HCT116 (cell line): ENCODE measurements at regions not wholly inside any gene's neighbourhood (a gene's known extent, or its start where the extent isn't known, plus 50 kb on each side); places are given as distances from the start of the nearest gene placed in this dataset.
"Not testable (repeated sequence)": the region's sequence is repeated elsewhere in the genome, so short reads cannot be mapped to it uniquely, and the experiment has no call there.

Experiments
- ATAC-seq: fragments of 200-7000 bp; cut with Tn5 transposase; 2 replicates; pipeline ENCODE4 v1.9.1; 2020; ENCODE audit warnings: mild to moderate bottlenecking, moderate library complexity
- BruUV-seq: library from RNA; stranded (reverse); fragments of 400-500 nt; replicated peaks from 2 replicates; lab custom pipeline; 2021; lab: Mats Ljungman, UMichigan
- CTCF ChIA-PET: fragments of 300-600 bp; sonication (Branson Sonifier 250); formaldehyde crosslinking; loops from one replicate; lab custom pipeline; 2021; ENCODE audit warnings: antibody characterized with exemption; lab: Charles Lee
- POLR2A ChIA-PET: fragments of 300-600, 350-600 bp; sonication (Branson Sonifier 250); formaldehyde crosslinking; loops from one replicate; lab custom pipeline; 2021; ENCODE audit warnings: antibody characterized with exemption; lab: Charles Lee
- RAD21 ChIA-PET, 2 experiments: fragments of 300-600 bp; sonication (Branson Sonifier 250); formaldehyde crosslinking; loops; one replicate each; lab custom pipeline; 2023; ENCODE audit warnings: low total read pairs in 2 of 2; ENCODE audit not compliant: uncharacterized antibody in 2 of 2, unreplicated experiment in 2 of 2, low non-redundant PET in 1 of 2; lab: Charles Lee
- DNase-seq: peaks from one replicate; pipeline ENCODE4 v3.0.0-alpha.2; 2010; ENCODE audit warnings: low read depth, low spot score
- H2AFZ ChIP-seq: fragments of 200-600 bp; shearing (Covaris generic), sonication (generic); 2 replicates; pipeline ENCODE4 v1.6.1; 2017; ENCODE audit warnings: low read depth, mixed run types, mixed read lengths, antibody characterized with exemption, low read length; ENCODE audit not compliant: poor library complexity, severe bottlenecking
- H3K27ac ChIP-seq: 2 replicates; pipeline ENCODE4 v1.5.1; 2012; ENCODE audit warnings: low read depth, low read length
- H3K27me3 ChIP-seq: fragments of 200-600 bp; sonication (generic); 2 replicates; pipeline ENCODE4 v1.6.1; 2016; ENCODE audit warnings: mixed run types, low read length, mixed read lengths; ENCODE audit not compliant: insufficient read depth
- H3K36me3 ChIP-seq, 2 experiments: fragments of 200-500 bp in 1 of 2; fragments of 200-600 bp in 1 of 2; sonication (Bioruptor generic) in 1 of 2; sonication (generic) in 1 of 2; 2 replicates each; pipeline versions ENCODE4 v1.5.1 to v1.6.1; 2014 to 2016; ENCODE audit warnings: low read length in 2 of 2, inconsistent platforms in 1 of 2, mixed read lengths in 1 of 2, mixed run types in 1 of 2; ENCODE audit not compliant: insufficient read depth in 2 of 2, control insufficient read depth in 1 of 2
- H3K4me1 ChIP-seq, 2 experiments: fragments of 200-600 bp in 1 of 2; sonication (generic) in 1 of 2; 2 replicates each; pipeline versions ENCODE4 v1.5.1 to v1.6.1; 2012 to 2017; ENCODE audit warnings: low read length in 2 of 2, inconsistent platforms in 1 of 2, mild to moderate bottlenecking in 1 of 2, mixed read lengths in 1 of 2, mixed run types in 1 of 2, moderate library complexity in 1 of 2; ENCODE audit not compliant: insufficient read depth in 2 of 2, control insufficient read depth in 1 of 2
- H3K4me2 ChIP-seq: fragments of 200-600 bp; sonication (generic); 2 replicates; pipeline ENCODE4 v1.6.1; 2017; ENCODE audit warnings: mixed run types, low read length, mixed read lengths
- H3K4me3 ChIP-seq, 2 experiments: fragments of 200-600 bp in 1 of 2; sonication (generic) in 1 of 2; replicated peaks in 1 of 2; 2 replicates each; pipeline ENCODE4 v1.5.1; 2011 to 2016; ENCODE audit warnings: low read length in 2 of 2, control low read depth in 1 of 2, low read depth in 1 of 2, mild to moderate bottlenecking in 1 of 2, mixed read lengths in 1 of 2, mixed run types in 1 of 2
- H3K79me2 ChIP-seq: fragments of 200-600 bp; sonication (generic); 2 replicates; pipeline ENCODE4 v1.6.1; 2017; ENCODE audit warnings: mild to moderate bottlenecking, mixed run types, low read length, moderate library complexity, mixed read lengths; ENCODE audit not compliant: insufficient read depth
- H3K9ac ChIP-seq: fragments of 200-600 bp; sonication (generic); 2 replicates; pipeline ENCODE4 v1.6.1; 2016; ENCODE audit warnings: low read length, mixed read lengths
- H3K9me2 ChIP-seq: fragments of 200-600 bp; sonication (generic), shearing (Covaris generic); 2 replicates; pipeline ENCODE4 v1.6.1; 2017; ENCODE audit warnings: mixed run types, mild to moderate bottlenecking, moderate library complexity; ENCODE audit not compliant: insufficient read depth
- H3K9me3 ChIP-seq, 2 experiments: fragments of 200-500 bp in 1 of 2; fragments of 200-600 bp in 1 of 2; sonication (Bioruptor generic) in 1 of 2; sonication (generic) in 1 of 2; 2 replicates each; pipeline ENCODE4 v1.6.1; 2014 to 2017; ENCODE audit warnings: low read length in 2 of 2, mixed read lengths in 2 of 2, inconsistent platforms in 1 of 2, low read depth in 1 of 2, mild to moderate bottlenecking in 1 of 2, mixed run types in 1 of 2, moderate library complexity in 1 of 2; ENCODE audit not compliant: control insufficient read depth in 1 of 2, insufficient read depth in 1 of 2
- H4K20me1 ChIP-seq: fragments of 200-600 bp; sonication (generic), shearing (Covaris generic); 2 replicates; pipeline ENCODE4 v1.6.1; 2017; ENCODE audit warnings: mixed run types, mild to moderate bottlenecking, moderate library complexity; ENCODE audit not compliant: insufficient read depth
- FOSL1 ChIP-seq: IDR thresholded peaks from 2 replicates; pipeline ENCODE4 v1.6.1; 2012; ENCODE audit warnings: low read depth
- TCF7L2 ChIP-seq: IDR thresholded peaks from 2 replicates; pipeline ENCODE4 v1.7.0; 2011; ENCODE audit warnings: borderline replicate concordance, inconsistent platforms; ENCODE audit not compliant: insufficient read depth, insufficient read length; ENCODE audit errors: extremely low read depth
- intact Hi-C: fragments of 100-400 bp; cut with micrococcal nuclease; formaldehyde crosslinking; loops from 2 replicates; pipeline ENCODE4 v1.10.0; 2022
- TF ChIP-seq, protein P1 (sequence below): IDR thresholded peaks from 2 replicates; pipeline ENCODE4 v1.6.1; 2011; ENCODE audit warnings: mild to moderate bottlenecking, low read length, moderate library complexity; ENCODE audit not compliant: insufficient replicate concordance; ENCODE audit errors: extremely low read depth

DNA sequence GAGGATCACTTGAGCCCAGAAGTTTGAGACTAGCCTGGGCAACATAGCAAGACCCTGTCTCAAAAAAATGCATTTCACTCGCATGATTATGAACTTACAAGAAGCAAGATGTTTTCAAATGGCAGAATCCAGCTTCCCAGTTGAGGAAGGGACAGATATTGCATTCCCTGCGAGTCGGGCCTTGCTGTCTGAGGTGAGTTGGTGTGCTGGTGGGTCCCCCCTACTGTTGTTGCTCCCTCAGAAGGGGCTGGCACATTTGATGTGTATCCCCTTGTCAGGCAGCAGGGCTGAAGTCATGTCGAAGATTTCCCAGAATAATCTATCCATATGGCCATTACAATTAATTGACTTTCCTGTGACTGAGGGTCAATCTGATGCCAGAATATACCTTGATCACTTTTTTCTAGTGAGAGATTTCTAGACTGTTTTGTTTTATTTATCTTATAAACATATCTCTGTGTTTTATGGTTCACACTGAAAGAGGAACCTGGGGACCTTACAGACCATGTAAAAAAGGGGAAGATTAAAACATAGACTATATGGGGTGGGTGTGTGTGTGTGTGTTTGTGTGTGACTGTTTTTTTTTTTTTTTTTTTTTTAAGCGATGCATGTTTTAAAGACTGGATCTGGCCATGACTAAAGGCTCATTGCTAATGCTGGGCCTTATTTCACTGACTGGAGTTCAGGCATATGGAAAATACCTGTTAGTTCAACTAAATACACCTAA lies 112.1 kb upstream of the MRPS22 start:
- CTCF ChIA-PET = no interaction called here
- POLR2A ChIA-PET = no interaction called here
- Histone ChIP-seq H4K20me1 (no peaks in the 10 kb centered on the region), H3K9me3 (no peaks in the 10 kb centered on the region), H3K9me2 (no peaks in the 10 kb centered on the region), H2AFZ (no peak overlapping the region), H3K27me3 (no peaks in the 10 kb centered on the region), H3K79me2 (no peaks in the 10 kb centered on the region), H3K36me3 (no peaks in the 10 kb centered on the region), H3K27ac (no peak overlapping the region), H3K4me1 (no peaks in the 10 kb centered on the region; a peak in 1 of 4 replicates), H3K9ac (no peak overlapping the region), H3K4me3 (no peak overlapping the region), H3K4me2 (no peak overlapping the region)
- RAD21 ChIA-PET = no interaction called here
- no TSS peak for BruUV-seq
- TF ChIP-seq, protein P1, sequence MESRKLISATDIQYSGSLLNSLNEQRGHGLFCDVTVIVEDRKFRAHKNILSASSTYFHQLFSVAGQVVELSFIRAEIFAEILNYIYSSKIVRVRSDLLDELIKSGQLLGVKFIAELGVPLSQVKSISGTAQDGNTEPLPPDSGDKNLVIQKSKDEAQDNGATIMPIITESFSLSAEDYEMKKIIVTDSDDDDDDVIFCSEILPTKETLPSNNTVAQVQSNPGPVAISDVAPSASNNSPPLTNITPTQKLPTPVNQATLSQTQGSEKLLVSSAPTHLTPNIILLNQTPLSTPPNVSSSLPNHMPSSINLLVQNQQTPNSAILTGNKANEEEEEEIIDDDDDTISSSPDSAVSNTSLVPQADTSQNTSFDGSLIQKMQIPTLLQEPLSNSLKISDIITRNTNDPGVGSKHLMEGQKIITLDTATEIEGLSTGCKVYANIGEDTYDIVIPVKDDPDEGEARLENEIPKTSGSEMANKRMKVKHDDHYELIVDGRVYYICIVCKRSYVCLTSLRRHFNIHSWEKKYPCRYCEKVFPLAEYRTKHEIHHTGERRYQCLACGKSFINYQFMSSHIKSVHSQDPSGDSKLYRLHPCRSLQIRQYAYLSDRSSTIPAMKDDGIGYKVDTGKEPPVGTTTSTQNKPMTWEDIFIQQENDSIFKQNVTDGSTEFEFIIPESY = no peak
- TF ChIP-seq FOSL1 (no peak), TCF7L2 (no peak)
- ATAC-seq (no peak), DNase-seq (no peak)
- intact Hi-C loops = no loop called here

DNA sequence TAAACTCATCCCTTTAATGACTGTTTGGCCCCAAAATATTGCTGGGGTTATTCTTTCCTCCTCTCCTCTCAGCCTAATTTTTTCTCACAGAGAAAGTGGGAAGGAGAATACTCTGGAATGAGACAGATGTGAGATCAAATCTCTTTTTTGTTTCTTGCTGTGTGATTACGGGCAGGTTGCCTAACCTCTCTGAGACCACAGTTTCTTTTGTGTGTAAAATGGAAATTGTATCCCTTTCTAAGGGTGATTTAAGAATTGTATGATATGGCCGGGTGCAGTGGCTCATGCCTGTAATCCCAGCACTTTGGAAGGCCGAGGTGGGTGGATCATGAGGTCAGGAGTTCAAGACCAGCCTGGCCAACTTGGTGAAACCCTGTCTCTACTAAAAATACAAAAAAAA lies 111.5 kb upstream of the MRPS22 start:
- CTCF ChIA-PET, RAD21 ChIA-PET, H3K9me3 ChIP-seq, DNase-seq, H3K36me3 ChIP-seq, POLR2A ChIA-PET, ATAC-seq, H3K4me2 ChIP-seq, H3K9ac ChIP-seq, H3K79me2 ChIP-seq, BruUV-seq, H2AFZ ChIP-seq, H4K20me1 ChIP-seq, H3K4me1 ChIP-seq, intact Hi-C loops, H3K4me3 ChIP-seq, H3K9me2 ChIP-seq, H3K27me3 ChIP-seq, H3K27ac ChIP-seq: not testable (repeated sequence)
